GM18499 (cell line): ENCODE measurements at regions not wholly inside any gene's neighbourhood (a gene's known extent, or its start where the extent isn't known, plus 50 kb on each side); places are given as distances from the start of the nearest gene placed in this dataset.

ENCODE experiments used
- ATAC-seq: cut with Tn5 transposase; IDR thresholded peaks from one replicate; pipeline ENCODE4 v1.9.1; 2021; ENCODE audit warnings: moderate number of reproducible peaks; ENCODE audit not compliant: insufficient read depth, unreplicated experiment

DNA sequence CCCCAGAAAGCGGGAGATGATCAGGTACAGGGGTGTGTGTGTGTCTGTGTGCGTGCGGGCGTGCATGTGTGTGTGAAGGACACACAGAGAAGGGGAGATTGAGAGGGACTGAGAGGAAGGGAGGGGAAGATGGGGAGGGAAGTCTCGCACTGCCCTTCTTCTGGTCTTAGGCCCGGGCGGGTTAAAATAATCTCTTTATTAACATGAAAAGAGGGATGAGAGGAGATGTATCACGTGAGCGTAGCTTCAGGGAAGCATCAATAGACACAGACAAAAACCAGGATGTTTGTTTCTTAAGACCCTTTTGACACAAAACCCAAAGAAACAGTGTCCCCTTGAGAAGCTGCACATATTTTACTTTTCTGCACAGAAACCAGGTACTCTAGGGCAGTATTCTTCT is 347.3 kb downstream of the BRD1 start:
- ATAC-seq: no peak

DNA sequence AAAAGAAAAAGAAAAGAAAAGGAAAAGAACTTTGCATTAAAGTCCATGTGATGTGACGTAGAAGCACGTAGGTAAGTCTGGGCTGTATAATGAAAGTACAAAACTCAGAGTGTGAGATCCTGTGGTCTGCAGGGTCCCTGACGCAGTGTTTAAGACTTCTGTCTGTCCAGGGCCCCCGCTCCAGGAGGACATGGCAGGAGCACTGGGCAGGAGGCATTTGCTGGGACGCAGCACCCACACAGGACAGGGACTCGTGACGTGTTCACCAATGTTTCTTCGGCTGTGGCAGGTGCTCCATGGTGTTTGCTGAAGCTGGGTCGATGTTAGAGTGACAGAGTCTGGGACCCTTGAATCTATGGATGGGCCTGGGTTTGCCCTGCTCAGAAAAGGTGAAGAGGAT is 348.1 kb downstream of the BRD1 start:
- ATAC-seq: no peak

DNA sequence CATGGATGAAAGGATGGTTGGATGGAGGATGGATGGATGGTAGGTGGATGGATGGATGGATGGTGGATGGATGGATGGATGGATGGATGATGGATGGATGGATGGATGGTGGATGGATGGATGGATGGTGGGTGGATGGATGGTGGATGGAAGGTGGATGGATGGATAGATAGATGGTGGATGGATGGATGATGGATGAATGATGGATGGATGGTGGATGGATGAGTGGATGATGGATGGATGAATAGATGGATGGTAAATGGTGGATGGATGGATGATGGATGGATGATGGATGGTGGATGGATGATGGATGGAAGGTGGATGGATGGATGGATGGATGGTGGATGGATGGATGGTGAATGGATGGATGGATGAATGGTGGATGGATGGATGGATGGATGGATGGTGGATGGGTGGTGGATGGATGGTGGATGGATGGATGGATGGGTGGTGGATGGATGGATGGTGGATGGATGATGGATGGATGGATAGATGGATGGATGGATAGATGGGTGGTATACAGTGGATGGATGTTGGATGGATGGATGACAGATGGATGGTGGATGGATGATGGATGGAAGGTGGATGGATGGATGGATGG is 350.8 kb downstream of the BRD1 start:
- no peak for ATAC-seq

DNA sequence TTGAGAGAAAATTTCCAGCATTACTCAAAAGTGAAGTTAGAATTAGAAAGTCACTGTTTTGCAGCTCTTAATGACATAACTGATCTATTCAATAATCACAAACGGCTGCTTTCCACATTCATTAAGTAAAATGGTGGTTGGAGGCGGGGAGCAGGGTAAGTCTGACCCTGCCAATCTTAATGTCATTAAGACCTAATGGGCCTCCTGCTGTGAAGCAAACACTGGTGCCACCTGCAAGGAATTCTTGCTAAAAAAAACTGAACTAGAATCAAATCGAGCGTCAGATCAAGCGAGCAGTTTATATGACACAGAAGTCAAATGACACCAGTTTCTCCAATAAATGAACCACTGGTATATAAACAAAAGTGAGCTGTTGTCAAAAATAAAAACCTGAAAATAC is 351.5 kb downstream of the BRD1 start:
- ATAC-seq: no peak

DNA sequence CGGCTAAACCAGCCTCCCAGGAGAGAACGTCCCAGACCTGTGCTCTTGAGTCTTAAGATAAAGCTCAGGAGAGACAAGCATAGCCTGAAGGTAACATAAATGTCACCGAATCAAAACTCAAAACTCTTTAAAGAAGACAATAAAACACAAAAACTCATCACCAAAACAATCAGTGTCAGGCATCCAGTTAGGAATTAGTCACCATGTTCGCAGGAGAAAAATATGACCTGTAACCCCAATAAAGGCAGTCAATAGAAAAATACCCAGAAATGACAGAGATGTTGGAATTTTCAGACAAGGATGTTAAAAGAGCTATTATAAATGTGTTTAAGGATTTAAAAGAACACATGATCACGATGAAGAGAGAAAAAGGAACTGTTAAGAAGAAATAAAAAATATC is 352.4 kb downstream of the BRD1 start:
- no peak for ATAC-seq

DNA sequence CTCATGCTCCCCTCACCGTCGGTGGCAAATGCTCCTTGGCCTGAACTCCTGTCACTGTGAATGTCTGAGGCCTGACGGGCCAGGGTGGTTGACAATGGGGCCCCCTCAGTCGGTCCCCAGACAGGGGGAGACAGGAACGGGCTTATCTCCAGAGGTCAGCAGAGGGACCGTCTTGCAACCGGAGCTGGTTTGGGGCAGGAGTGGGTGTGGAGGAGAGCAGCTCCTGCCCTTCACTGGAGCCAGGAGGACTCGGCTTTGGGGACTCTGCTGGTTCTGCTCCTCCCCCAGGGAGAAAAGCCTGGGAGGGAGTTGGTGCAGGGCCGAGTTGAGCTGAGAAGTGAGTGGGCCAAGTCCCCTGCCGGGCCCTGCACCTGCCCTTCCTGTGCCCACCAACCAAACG is 354.4 kb downstream of the BRD1 start:
- no peak for ATAC-seq

DNA sequence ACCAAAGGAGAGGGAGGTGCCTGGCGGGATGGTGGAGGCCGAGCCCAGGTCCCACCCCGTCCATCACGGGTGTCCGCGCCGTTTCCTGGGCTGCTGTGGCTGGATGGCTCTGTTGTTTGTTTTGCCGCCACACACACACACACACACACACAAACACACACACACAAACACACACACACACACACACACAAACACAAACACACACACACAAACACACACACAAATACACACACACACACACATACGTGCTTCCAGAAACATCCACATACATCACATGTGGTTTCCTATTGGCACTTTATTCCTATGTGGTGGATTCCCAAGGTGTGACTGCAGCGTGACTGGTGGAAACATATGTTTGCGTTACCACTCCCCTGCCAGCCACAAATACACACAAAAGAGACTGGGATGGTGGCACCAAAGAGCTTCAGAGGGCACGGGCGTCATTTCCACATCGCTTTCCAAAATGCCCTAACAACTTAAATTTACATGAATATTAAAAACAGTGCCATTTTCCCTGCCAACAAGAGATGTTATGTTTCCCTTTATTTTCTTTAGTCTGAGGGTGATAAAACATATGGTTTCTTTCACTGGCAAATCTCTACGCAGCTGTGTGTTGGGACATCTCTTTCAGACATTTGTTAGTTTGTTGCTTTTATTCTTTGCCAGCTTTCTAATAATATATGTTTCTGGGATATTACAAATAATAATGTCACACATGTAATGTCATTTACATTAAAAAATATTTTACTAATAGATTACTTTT is 356.8 kb downstream of the BRD1 start:
- ATAC-seq: no peak

DNA sequence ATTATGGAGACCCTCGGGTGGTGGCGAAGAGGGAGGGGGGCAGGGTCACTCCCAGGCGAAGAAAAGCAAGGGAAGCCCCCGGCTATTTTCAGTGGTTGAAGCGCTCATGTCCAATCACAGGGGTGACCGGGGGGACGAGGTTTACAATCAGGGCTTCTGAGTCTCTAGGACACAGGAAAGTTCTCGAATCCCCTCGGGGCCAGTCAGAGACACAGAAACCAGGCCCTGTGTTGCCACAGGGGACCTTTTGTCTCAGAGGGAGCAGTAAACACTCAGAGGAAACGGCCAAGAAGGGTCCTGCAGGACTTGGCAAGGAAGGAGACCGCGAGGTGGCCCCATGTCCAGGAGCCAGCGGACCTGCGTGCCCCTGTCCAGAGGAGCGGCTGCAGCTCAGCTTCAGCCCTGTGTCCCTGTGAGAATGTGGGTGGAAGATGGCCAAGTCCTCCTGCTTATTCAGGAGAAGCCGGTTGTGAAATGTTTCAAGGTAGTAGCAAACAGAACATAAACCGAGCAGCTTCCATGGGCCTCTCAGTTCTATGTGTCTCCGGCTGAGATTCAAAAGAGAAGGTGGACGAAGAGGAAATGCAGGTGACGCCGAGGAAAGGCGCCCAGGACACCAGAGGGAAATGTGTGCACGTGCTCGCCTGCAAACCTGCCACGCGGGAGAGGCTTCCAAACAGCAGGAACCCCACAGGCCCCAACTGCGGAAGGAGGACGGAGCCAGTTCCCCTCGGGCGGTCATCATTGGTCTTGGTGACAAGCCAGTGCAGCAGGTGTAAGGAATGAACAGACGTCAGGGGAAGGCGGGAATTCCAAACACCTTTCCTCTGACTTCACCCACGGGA is 357.6 kb downstream of the BRD1 start:
- ATAC-seq: no peak

DNA sequence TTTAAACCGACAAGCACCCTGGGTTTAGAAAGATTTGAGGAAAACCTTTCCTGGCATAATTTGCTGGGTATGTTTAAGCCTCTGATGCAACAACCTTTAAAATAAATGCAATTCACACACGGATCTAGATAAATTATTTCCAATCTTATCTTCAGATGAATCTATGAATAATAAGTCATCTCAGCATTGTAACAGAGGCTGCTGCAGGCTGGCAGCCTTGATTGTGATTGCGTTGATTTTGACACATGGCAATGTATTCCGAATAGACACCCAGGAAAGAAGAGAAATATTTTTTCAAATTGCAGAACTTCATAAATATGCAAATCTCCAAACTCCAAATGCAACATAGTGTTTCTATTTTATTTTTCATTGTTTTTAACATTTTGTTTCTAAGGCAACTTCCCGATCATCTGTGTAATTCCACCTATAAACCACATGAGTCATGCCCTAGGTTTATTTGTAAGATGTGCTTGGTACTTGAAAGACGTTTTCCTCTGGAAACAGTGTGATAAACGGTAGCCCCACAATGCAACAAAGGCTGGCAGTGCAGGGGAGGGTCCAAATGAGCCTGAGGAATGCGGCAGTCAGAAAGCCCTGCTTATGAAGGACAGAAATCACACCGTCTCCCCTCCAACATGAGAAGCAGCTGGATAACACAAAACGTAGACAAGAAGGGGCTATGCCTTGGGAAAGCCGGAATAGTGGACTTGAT is 359.0 kb downstream of the BRD1 start:
- no peak for ATAC-seq

DNA sequence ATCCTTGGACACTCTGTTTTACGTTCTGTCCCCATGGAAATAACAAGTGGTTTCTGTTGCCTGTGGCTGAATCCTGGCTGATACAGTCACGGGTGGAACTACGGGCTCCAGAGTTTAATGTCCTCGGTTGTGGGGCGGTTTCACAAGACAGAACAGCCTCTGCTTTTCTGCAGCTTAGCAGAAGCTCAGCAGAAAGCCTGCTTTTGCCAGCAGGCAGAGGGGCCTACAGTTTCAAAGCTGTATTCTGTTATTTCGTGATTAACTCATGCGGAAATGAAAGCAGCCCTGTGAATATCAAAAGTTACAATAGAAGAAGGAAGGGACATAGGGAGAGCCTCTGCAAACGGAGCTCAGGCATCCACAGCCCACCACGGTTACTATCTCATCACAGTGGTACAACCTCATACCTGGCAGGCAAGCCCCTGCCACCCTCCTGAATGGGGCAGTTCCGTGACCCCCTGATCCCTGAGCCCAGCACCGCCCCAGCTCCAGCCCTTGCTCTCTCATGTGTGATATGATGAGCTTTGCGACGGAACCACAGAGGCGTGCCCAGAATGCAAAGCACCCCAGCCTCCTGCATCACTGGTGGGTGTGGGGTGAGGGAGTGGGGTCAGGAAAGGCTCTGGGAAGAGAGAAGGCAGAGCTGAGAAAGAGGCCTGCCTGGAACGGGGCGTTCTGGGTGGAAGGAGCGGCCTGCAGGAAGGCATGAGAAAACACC is 360.6 kb downstream of the BRD1 start:
- ATAC-seq: no peak

DNA sequence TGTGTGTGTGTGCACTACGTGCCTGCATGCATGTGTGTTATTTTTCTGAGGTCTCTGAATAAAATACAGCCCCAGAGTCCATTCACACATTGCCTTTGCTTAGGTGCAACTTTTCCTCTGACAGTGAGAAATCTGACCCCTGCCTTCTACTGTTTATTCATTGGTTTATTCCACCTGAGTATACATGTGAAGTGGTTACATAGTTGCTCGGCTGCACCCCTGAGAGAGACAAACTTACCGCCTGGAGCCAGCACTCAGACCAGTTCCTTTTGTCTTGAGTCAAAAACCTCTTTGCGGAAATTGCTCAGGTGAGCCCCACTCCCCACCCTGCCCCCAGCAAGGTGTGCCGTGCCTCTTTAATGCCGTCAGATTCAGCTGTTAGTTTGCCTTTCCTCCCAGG is 363.6 kb downstream of the BRD1 start:
- ATAC-seq: no peak

DNA sequence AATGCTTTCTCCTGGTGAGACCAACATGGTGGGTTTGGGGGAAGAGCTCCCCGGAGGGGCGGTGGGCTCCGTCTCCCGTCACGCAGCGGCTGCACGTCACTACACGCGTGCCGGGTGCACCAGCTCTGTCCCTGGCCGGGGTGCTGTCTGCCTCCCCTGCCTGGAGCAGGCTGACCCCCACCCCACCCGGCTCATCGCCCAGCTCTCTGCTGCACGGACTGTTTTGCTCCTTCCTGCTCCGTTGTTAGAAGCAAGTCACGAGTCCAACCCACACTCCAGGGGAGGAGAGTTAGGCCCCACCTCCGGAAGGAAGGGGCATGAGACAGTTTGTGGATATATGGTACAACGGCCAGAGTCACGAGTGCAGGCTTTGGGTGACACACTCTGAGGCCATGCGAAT is 364.9 kb downstream of the BRD1 start:
- no peak for ATAC-seq

DNA sequence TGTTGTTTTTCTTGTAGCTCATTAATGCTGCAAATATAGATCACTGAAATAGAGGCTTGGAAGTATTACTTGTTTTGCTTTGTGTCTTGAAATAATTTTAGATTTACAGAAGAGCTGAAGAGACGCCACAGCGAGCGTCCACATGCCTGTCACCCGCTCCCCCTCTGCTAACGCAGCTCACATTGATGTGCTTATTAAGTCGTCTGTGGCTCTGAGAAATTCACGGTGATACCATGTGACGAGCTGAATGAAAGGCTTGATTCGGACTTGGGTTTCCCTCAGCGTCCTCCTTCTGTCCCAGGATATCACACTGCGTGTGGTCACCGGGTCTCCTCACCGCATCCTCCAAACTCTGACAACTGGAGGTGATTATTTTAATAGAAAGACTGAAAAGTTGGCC is 365.4 kb downstream of the BRD1 start:
- no peak for ATAC-seq

DNA sequence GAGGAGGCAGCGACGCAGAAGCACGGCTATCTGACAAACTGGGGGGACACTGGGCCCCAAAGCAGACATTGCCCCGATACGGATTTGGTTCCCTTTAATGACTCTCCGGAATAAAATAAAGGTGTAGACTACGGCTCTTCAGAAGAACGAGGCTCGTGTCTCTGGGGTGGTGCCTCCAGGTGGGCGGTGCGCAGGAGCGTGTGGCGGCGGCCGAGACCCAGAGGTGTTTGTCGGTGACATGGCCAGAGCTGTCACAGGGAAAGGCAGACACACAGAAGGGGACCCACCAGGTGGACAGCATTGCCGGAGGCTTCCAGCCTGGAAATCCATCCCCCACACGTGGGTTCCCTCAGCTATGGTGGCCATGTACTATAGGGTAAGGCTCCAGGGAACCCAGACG is 366.0 kb downstream of the BRD1 start:
- ATAC-seq: no peak

DNA sequence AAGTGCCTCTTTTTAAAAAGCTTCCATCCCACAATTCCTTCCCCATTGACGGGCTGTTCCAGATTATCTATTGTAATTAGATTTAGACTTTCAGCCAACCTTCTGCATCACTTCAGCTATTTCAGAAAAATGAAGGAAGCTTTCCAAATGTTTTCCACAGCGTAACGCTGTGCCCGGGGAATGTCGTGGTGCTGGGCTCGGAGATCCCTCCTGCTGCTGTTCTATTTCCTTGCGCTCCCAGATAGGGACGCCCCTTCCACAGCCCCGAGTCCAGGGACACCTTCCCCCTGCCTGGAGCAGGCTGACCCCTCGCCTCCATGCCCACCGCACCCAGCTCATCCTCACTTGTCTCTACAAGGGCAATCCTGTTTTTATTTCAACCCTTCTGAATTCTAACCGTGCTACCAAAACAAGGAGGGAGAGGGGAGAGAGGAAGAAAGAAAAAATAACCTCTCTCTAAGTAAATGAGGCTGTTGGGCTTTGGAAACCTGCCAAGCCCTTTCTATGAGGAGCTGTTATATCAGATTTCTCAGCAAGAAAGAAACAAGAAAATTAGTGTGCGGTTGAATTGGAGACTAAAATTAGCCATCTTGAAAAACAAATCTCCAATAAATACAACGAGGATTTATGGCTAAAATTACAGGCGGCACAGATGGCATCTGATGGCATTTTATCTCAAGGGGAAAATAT is 366.9 kb downstream of the BRD1 start:
- ATAC-seq: no peak

DNA sequence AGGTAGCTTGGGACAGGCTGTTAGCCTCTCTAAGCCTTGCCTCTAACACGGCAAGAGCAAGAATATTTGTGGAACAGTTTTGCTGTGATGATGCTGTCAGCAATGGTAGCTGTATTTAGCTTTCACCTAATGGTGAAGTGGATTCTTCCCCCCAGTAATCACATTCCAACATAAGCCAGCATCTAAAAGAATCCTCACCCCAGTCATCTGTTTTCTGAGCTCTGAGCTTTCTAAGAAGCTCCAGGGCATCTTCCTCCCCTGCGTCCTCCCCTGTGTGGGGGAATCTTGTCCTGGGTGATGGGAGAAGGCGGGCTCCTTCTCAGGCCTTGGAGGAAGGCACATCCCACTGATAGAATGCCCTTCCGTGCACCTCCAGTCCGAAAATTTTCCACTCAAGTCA is 367.6 kb downstream of the BRD1 start:
- ATAC-seq: no peak

DNA sequence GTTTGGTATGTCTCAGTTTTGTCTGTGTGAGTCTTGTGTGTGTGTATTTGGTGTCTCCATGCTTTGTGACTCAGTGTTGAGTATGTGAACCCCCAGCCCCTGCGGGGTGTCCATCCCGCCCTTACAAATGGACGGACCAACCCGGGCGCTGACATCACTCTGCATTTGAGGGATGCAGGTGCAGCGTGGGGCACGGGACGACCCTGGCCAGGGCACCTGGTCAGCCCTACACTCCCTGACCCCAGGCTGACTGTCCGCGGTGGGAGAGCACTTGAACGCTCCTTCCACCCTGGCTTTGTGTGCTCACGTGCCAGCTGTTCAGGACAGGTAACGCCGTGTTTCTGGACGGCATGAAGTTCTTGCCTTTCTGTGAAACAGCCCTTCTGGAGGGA is 369.0 kb downstream of the BRD1 start:
- ATAC-seq: no peak

DNA sequence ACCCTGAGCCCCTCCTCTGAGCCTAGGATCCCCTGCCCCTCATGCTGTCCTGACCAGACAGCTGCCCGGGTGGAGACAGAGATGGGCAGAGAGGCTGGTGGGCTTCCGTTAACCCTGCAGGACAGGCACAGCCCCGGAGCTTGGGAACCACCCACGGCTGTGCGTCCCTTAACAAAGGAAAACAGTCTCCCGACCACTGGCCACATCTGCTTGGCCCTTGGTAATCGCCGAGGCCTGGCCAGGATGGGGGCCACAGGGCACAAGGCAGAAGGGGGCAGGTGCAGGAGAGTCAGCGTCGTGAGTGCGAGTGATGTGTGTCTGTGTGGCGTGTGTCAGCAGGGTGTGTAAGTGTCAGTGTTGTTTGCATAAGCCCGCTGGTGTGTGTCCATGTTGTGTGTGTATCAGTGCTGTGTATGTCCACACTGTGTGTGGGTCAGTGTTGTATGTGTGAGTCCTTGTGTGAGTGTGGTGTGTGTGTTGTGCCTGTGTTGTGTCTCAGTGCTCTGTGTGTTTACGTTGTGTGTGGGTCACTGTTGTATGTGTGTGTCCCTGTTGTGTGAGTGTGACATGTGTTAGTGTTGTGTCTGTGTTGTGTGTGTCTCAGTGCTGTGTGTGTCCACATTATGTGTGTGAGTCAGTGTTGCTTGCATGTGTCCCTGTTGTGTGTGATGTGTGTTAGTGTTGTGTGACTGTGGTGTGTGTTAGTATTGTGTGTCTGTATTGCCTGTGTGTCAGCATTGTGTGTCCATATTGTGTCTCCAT is 369.5 kb downstream of the BRD1 start:
- no peak for ATAC-seq

DNA sequence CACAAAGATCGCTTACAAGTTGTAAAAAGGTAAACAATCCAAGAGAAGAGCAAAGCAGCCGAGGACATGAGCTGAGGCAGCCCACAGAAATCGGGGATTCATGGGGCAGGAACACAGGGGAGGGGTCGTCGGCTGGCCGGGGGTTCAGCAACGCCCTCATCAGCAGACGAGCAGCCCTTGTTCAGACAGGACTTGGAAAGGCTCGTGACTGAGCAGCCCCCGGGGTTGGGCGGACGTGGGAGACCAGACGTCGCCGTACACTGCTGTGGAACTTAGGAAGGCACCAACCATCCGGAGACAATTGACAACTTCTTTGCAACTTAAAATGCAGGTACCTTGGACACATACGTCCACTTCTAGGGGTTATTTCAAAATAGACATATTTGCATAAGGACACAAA is 370.5 kb downstream of the BRD1 start:
- no peak for ATAC-seq
